Smooth muscle cell (in vitro differentiated cells): ENCODE measurements at regions not wholly inside any gene's neighbourhood (a gene's known extent, or its start where the extent isn't known, plus 50 kb on each side); places are given as distances from the start of the nearest gene placed in this dataset.
"Not testable (repeated sequence)": the region's sequence is repeated elsewhere in the genome, so short reads cannot be mapped to it uniquely, and the experiment has no call there.

Experiments
- DNase-seq: peaks from one replicate; lab custom pipeline; 2025; ENCODE audit not compliant: unreplicated experiment; lab: John Stamatoyannopoulos, UW
- H2AFZ ChIP-seq: fragments of 200-600 bp; sonication (generic); 2 replicates; pipeline ENCODE4 v1.6.0; 2016; ENCODE audit warnings: antibody characterized with exemption, low read depth, mild to moderate bottlenecking
- H3F3A ChIP-seq: fragments of 200-600 bp; sonication (generic); 2 replicates; pipeline ENCODE4 v1.6.0; 2017; ENCODE audit warnings: antibody characterized with exemption, low read depth
- H3K27ac ChIP-seq: fragments of 200-600 bp; sonication (generic); 2 replicates; pipeline ENCODE4 v1.5.1; 2016; ENCODE audit warnings: low read depth, mild to moderate bottlenecking
- H3K27me3 ChIP-seq: fragments of 200-600 bp; sonication (generic); 2 replicates; pipeline ENCODE4 v1.6.1; 2016; ENCODE audit warnings: low read depth, mild to moderate bottlenecking
- H3K36me3 ChIP-seq: fragments of 200-600 bp; sonication (generic); 2 replicates; pipeline ENCODE4 v1.5.1; 2016; ENCODE audit warnings: low read depth
- H3K4me1 ChIP-seq: fragments of 200-600 bp; sonication (generic); 2 replicates; pipeline ENCODE4 v1.5.1; 2016; ENCODE audit warnings: low read depth
- H3K4me2 ChIP-seq: fragments of 200-600 bp; sonication (generic); 2 replicates; pipeline ENCODE4 v1.6.0; 2016; ENCODE audit warnings: mild to moderate bottlenecking
- H3K4me3 ChIP-seq: fragments of 200-600 bp; sonication (generic); 2 replicates; pipeline ENCODE4 v1.5.1; 2016; ENCODE audit warnings: mild to moderate bottlenecking
- H3K79me2 ChIP-seq: fragments of 200-600 bp; sonication (generic); 2 replicates; pipeline ENCODE4 v1.6.0; 2016; ENCODE audit warnings: low read depth, mild to moderate bottlenecking
- H3K9ac ChIP-seq: fragments of 200-600 bp; sonication (generic); 2 replicates; pipeline ENCODE4 v1.6.0; 2016; ENCODE audit warnings: low read depth
- H3K9me3 ChIP-seq: fragments of 200-600 bp; sonication (generic); replicated peaks from 2 replicates; pipeline ENCODE4 v1.5.1; 2016; ENCODE audit warnings: low read depth
- H4K20me1 ChIP-seq: fragments of 200-600 bp; sonication (generic); 2 replicates; pipeline ENCODE4 v1.6.0; 2016; ENCODE audit warnings: low read depth
- CTCF ChIP-seq: fragments of 200-600 bp; sonication (generic); IDR thresholded peaks from 2 replicates; pipeline ENCODE4 v1.5.1; 2017; ENCODE audit warnings: borderline replicate concordance, mild to moderate bottlenecking, antibody characterized with exemption; ENCODE audit not compliant: insufficient read depth, poor library complexity, severe bottlenecking
- WGBS: methylation state at CpG from one replicate; pipeline ENCODE4 v1.1.7; 2016; ENCODE audit warnings: low lambda C conversion rate; 5-methylcytosine and 5-hydroxymethylcytosine counted together

- Histone ChIP-seq H3K9me3 (no peaks in the 10 kb centered on the region), H3K4me1 (no peaks in the 10 kb centered on the region), H2AFZ (no peak overlapping the region), H3K4me3 (no peak overlapping the region), H3K79me2 (no peaks in the 10 kb centered on the region), H3F3A (no peaks in the 10 kb centered on the region), H3K9ac (no peak overlapping the region), H3K36me3 (no peaks in the 10 kb centered on the region), H4K20me1 (no peaks in the 10 kb centered on the region), H3K4me2 (no peak overlapping the region), H3K27ac (no peak overlapping the region), H3K27me3 (no peaks in the 10 kb centered on the region)
- 99% methylated on average over 3 of the region's 3 CpGs for WGBS
- DNase-seq = no peak
- TF ChIP-seq CTCF = no peak
Measured at GRCh38 chr2:228522977-228523376, 341.5 kb upstream of the SPHKAP start.

- 81% methylated on average over 2 of the region's 2 CpGs for WGBS
- no peak for TF ChIP-seq CTCF
- H4K20me1 ChIP-seq = no peaks in the 10 kb centered on the region
- no peak for DNase-seq
- no peaks in the 10 kb centered on the region for H3K9me3 ChIP-seq
- no peaks in the 10 kb centered on the region for H3K27me3 ChIP-seq
- no peak overlapping the region for H3K9ac ChIP-seq
- no peaks in the 10 kb centered on the region for H3K79me2 ChIP-seq
- no peaks in the 10 kb centered on the region for H3K36me3 ChIP-seq
- no peak overlapping the region for H2AFZ ChIP-seq
- no peak overlapping the region for H3K27ac ChIP-seq
- no peaks in the 10 kb centered on the region for H3K4me1 ChIP-seq
- no peaks in the 10 kb centered on the region for H3F3A ChIP-seq
- H3K4me2 ChIP-seq = no peak overlapping the region
- H3K4me3 ChIP-seq = no peak overlapping the region
Measured at GRCh38 chr2:228522276-228522675, 340.8 kb upstream of the SPHKAP start.

GRCh38 chr2:228519561-228519960 lies 338.1 kb upstream of the SPHKAP start:
- H3K9ac ChIP-seq = no peak overlapping the region
- H3K27ac ChIP-seq = no peak overlapping the region
- no peaks in the 10 kb centered on the region for H3K4me1 ChIP-seq
- no peak for DNase-seq
- H3K79me2 ChIP-seq = no peaks in the 10 kb centered on the region
- no peaks in the 10 kb centered on the region for H4K20me1 ChIP-seq
- no peaks in the 10 kb centered on the region for H3F3A ChIP-seq
- TF ChIP-seq CTCF = no peak
- no peak overlapping the region for H3K4me2 ChIP-seq
- no peak overlapping the region for H3K4me3 ChIP-seq
- H3K9me3 ChIP-seq = no peaks in the 10 kb centered on the region
- H3K36me3 ChIP-seq = no peaks in the 10 kb centered on the region
- H3K27me3 ChIP-seq = no peaks in the 10 kb centered on the region
- no peak overlapping the region for H2AFZ ChIP-seq

GRCh38 chr2:228516019-228516418 lies 334.5 kb upstream of the SPHKAP start:
- no peak overlapping the region for H2AFZ ChIP-seq
- no peak for TF ChIP-seq CTCF
- no peaks in the 10 kb centered on the region for H3K9me3 ChIP-seq
- 87% methylated on average over 1 of the region's 1 CpG for WGBS
- no peak for DNase-seq
- no peak overlapping the region for H3K9ac ChIP-seq
- H3K27ac ChIP-seq = no peak overlapping the region
- no peak overlapping the region for H3K4me3 ChIP-seq
- H3K79me2 ChIP-seq = no peaks in the 10 kb centered on the region
- no peaks in the 10 kb centered on the region for H3K36me3 ChIP-seq
- no peaks in the 10 kb centered on the region for H3F3A ChIP-seq
- no peaks in the 10 kb centered on the region for H3K4me1 ChIP-seq
- no peaks in the 10 kb centered on the region for H4K20me1 ChIP-seq
- no peaks in the 10 kb centered on the region for H3K27me3 ChIP-seq
- H3K4me2 ChIP-seq = no peak overlapping the region

- not testable (repeated sequence) for H3K36me3 ChIP-seq, H3K4me1 ChIP-seq, H4K20me1 ChIP-seq, H3K9ac ChIP-seq, H3K27ac ChIP-seq, H3K4me3 ChIP-seq, DNase-seq, H3K4me2 ChIP-seq, H3K27me3 ChIP-seq, H3K79me2 ChIP-seq, H2AFZ ChIP-seq, H3K9me3 ChIP-seq, H3F3A ChIP-seq
- WGBS = 93% methylated on average over 4 of the region's 4 CpGs
Measured at GRCh38 chr2:228513480-228513879, 332.0 kb upstream of the SPHKAP start.
